ENCODE measurements at regions not wholly inside any gene's neighbourhood (a gene's known extent, or its start where the extent isn't known, plus 50 kb on each side); places are given as distances from the start of the nearest gene placed in this dataset.
"Not testable (repeated sequence)": the region's sequence is repeated elsewhere in the genome, so short reads cannot be mapped to it uniquely, and the experiment has no call there.

- TF ChIP-seq, protein P1, sequence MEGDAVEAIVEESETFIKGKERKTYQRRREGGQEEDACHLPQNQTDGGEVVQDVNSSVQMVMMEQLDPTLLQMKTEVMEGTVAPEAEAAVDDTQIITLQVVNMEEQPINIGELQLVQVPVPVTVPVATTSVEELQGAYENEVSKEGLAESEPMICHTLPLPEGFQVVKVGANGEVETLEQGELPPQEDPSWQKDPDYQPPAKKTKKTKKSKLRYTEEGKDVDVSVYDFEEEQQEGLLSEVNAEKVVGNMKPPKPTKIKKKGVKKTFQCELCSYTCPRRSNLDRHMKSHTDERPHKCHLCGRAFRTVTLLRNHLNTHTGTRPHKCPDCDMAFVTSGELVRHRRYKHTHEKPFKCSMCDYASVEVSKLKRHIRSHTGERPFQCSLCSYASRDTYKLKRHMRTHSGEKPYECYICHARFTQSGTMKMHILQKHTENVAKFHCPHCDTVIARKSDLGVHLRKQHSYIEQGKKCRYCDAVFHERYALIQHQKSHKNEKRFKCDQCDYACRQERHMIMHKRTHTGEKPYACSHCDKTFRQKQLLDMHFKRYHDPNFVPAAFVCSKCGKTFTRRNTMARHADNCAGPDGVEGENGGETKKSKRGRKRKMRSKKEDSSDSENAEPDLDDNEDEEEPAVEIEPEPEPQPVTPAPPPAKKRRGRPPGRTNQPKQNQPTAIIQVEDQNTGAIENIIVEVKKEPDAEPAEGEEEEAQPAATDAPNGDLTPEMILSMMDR (IDR thresholded peaks at IDR 0.05; ENCODE audit: low read depth, low read length) = no peak
- TF ChIP-seq MAX (IDR thresholded peaks at IDR 0.05; ENCODE audit: low read depth, low read length) (no peak), MYC (IDR thresholded peaks at IDR 0.05; ENCODE audit: low read depth, low read length) (no peak), POLR2A (IDR thresholded peaks at IDR 0.05; ENCODE audit: extremely low read depth, insufficient read length) (no peak)
Observed at GRCh38 chr5:163260961-163261360, 176.4 kb upstream of the CCNG1 start.

GRCh38 chr5:163261647-163262269, 175.6 kb upstream of the CCNG1 start:
- DNase-seq (ENCODE audit: low read depth) = no peak
- TF ChIP-seq POLR2A (IDR thresholded peaks at IDR 0.05; ENCODE audit: extremely low read depth, insufficient read length) = no peak
- TF ChIP-seq, protein P1 (IDR thresholded peaks at IDR 0.05; ENCODE audit: low read depth, low read length) = no peak
- no peak for TF ChIP-seq MYC (IDR thresholded peaks at IDR 0.05; ENCODE audit: low read depth, low read length)
- no peak for TF ChIP-seq MAX (IDR thresholded peaks at IDR 0.05; ENCODE audit: low read depth, low read length)
- H3K4me3 ChIP-seq (ENCODE audit: low read depth, low read length) = no peak overlapping the region

More at GRCh38 chr5:163260961-163261360, 176.4 kb upstream of the CCNG1 start:
- no peak for DNase-seq (ENCODE audit: low read depth)
- H3K4me3 ChIP-seq (ENCODE audit: low read depth, low read length) = no peak overlapping the region

DNA sequence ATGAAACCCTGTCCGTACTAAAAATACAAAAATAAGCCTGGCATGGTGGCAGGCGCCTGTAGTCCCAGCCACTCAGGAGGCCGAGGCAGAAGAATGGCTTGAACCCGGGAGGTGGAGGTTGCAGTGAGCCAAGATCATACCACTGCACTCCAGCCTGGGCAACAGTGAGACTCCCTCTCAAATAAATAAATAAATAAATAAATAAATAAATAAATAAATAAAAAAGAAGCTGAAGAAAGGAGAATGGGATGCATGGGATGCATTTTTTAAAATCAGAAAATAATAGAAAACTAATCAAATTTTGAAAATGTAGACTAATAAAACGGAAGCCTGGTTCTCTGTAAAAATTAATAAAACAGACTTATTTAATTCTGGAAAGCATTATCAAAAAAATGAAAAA, 171.1 kb upstream of the CCNG1 start:
- H3K4me3 ChIP-seq (ENCODE audit: low read depth, low read length); DNase-seq (ENCODE audit: low read depth): not testable (repeated sequence)

GRCh38 chr5:163269624-163270023, 167.8 kb upstream of the CCNG1 start:
- no peak overlapping the region for H3K4me3 ChIP-seq (ENCODE audit: low read depth, low read length)
- DNase-seq (ENCODE audit: low read depth) = peak; percentile 6
- TF ChIP-seq POLR2A (IDR thresholded peaks at IDR 0.05; ENCODE audit: extremely low read depth, insufficient read length) (no peak), MYC (IDR thresholded peaks at IDR 0.05; ENCODE audit: low read depth, low read length) (no peak), MAX (IDR thresholded peaks at IDR 0.05; ENCODE audit: low read depth, low read length) (no peak)
- TF ChIP-seq, protein P1 (IDR thresholded peaks at IDR 0.05; ENCODE audit: low read depth, low read length) = no peak

GRCh38 chr5:163276466-163276865, 160.9 kb upstream of the CCNG1 start:
- no peak for DNase-seq (ENCODE audit: low read depth)
- TF ChIP-seq MYC (IDR thresholded peaks at IDR 0.05; ENCODE audit: low read depth, low read length) = no peak
- TF ChIP-seq POLR2A (IDR thresholded peaks at IDR 0.05; ENCODE audit: extremely low read depth, insufficient read length) = no peak
- TF ChIP-seq, protein P1 (IDR thresholded peaks at IDR 0.05; ENCODE audit: low read depth, low read length) = no peak
- no peak for TF ChIP-seq MAX (IDR thresholded peaks at IDR 0.05; ENCODE audit: low read depth, low read length)
- no peak overlapping the region for H3K4me3 ChIP-seq (ENCODE audit: low read depth, low read length)

- not testable (repeated sequence) for H3K4me3 ChIP-seq (ENCODE audit: low read depth, low read length); DNase-seq (ENCODE audit: low read depth)
Observed at GRCh38 chr5:163280897-163281296, 156.5 kb upstream of the CCNG1 start.

DNA sequence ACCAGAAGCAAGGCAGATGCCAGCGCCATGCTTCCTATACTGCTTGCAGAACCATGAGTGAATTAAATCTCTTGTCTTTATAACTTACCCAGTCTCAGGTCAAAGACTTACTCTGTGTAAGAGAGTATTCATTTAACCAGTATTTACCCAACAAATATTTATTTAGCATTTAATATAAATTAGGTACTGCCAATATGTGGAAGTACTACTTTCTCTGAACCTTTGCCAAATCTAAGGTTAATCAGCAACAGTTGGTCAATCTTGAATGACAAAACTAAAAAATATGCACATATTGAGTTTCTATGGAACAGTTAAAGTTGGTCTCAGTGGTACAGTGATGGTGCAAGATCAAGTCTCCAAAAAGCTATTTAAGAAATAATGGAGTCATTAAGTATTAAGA, 155.9 kb upstream of the CCNG1 start:
- H3K4me3 ChIP-seq (ENCODE audit: low read depth, low read length) = no peak overlapping the region
- DNase-seq (ENCODE audit: low read depth) = no peak
- TF ChIP-seq, protein P1 (IDR thresholded peaks at IDR 0.05; ENCODE audit: low read depth, low read length) = no peak
- TF ChIP-seq POLR2A (IDR thresholded peaks at IDR 0.05; ENCODE audit: extremely low read depth, insufficient read length) = no peak
- no peak for TF ChIP-seq MYC (IDR thresholded peaks at IDR 0.05; ENCODE audit: low read depth, low read length)
- TF ChIP-seq MAX (IDR thresholded peaks at IDR 0.05; ENCODE audit: low read depth, low read length) = no peak

Measured in NB4 (cell line).